AG04449 (cell line): ENCODE measurements at regions not wholly inside any gene's neighbourhood (a gene's known extent, or its start where the extent isn't known, plus 50 kb on each side); places are given as distances from the start of the nearest gene placed in this dataset.

Experiments
- CTCF ChIA-PET: fragments of 350-600 bp; formaldehyde crosslinking; extraction: SDS; loops from one replicate; lab custom pipeline; 2021; ENCODE audit warnings: antibody characterized with exemption; lab: Yijun Ruan, JAX
- POLR2A ChIA-PET: fragments of 400-600, 350-600 bp; formaldehyde crosslinking; extraction: SDS; loops from one replicate; lab custom pipeline; 2020; ENCODE audit warnings: antibody characterized with exemption, inconsistent platforms; lab: Yijun Ruan, JAX
- DNase-seq: peaks from one replicate; pipeline ENCODE4 v3.0.0-alpha.2; 2010; ENCODE audit warnings: low read depth, low spot score
- H3K4me3 ChIP-seq: 2 replicates; pipeline ENCODE4 v1.5.1; 2011; ENCODE audit warnings: low read depth, mild to moderate bottlenecking, control low read depth, low read length
- TF ChIP-seq, protein P1 (sequence below): IDR thresholded peaks from one replicate; pipeline ENCODE4 v1.5.1; 2011; ENCODE audit warnings: mild to moderate bottlenecking, moderate library complexity, low read length, control low read depth, inconsistent platforms; ENCODE audit not compliant: insufficient read depth; ENCODE audit errors: missing control alignments

DNA sequence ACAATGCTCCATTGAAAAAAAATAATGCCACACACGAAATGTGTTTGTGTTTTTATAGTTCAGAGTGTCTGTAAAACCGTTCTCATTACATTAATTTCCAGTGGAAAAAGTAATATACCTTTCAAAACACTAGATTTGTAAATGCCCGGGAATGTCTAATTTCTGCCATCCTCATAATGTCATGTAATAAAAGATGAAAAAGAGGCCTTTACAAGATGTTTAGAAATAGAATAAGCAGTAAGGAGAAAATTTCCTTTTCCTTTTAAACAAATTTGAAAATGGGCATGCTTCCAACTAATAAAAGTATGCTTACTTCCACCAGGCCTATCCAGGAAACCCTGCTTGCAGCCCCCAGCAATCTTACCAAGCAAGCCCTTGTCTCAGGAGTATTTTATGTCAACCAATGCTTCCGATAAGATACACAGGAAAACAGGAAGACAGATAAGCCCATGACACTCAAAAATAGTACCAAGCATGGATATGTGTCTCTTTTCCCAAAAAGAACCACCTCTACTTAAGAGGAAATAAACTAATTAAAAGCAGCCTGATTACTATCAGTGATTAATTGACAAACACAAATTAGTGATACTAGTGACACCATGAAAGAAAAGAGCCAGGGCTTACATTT, 894.7 kb upstream of the INTU start:
- ChIA-PET POLR2A (no interaction called here), CTCF (no interaction called here)
- H3K4me3 ChIP-seq = no peak overlapping the region
- DNase-seq = no peak
- TF ChIP-seq, protein P1, sequence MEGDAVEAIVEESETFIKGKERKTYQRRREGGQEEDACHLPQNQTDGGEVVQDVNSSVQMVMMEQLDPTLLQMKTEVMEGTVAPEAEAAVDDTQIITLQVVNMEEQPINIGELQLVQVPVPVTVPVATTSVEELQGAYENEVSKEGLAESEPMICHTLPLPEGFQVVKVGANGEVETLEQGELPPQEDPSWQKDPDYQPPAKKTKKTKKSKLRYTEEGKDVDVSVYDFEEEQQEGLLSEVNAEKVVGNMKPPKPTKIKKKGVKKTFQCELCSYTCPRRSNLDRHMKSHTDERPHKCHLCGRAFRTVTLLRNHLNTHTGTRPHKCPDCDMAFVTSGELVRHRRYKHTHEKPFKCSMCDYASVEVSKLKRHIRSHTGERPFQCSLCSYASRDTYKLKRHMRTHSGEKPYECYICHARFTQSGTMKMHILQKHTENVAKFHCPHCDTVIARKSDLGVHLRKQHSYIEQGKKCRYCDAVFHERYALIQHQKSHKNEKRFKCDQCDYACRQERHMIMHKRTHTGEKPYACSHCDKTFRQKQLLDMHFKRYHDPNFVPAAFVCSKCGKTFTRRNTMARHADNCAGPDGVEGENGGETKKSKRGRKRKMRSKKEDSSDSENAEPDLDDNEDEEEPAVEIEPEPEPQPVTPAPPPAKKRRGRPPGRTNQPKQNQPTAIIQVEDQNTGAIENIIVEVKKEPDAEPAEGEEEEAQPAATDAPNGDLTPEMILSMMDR = no peak

DNA sequence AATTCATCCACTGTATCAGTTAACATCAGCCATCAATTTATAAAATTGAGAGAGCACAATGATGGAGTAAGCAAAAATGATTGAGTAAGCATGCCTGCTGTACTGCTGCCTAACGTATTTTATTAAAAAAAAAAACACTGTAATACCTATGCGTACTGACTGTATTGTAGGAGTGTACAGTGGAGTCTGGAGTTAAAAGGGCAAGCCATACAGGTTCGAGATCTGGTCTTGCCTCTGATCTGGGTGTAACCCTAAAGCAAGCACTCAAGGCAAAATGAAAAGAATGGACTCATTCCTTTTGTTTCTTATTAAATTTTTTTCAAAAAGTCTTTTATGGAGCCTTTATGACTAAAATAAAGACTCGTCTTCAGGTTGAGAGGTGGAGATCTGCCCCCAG, 894.2 kb upstream of the INTU start:
- POLR2A ChIA-PET = no interaction called here

DNA sequence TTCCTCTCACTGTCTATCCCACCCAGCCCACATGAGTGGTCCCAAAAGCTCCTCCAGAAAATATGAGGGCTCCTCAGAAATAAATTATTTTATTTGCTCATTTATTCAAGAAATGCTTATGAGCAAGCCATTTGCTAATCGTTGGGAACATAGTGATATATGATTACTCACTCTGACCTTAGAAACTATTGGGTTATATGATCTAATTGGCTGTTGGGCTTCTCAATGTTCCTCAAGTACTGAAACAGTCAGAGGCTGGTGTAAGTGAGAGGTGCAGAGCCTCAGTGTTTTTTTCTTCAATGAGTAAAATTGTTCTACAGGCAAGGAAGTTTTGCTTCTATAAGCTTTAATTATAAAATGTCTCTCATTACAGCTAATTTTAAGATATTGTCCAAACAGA, 893.8 kb upstream of the INTU start:
- no peak overlapping the region for H3K4me3 ChIP-seq
- POLR2A ChIA-PET = no interaction called here
- TF ChIP-seq, protein P1 = no peak
- no peak for DNase-seq
- CTCF ChIA-PET = no interaction called here

More for the DNA sequence above, 894.2 kb upstream of the INTU start:
- no peak for DNase-seq
- CTCF ChIA-PET = no interaction called here
- H3K4me3 ChIP-seq = no peak overlapping the region
- TF ChIP-seq, protein P1 = no peak

DNA sequence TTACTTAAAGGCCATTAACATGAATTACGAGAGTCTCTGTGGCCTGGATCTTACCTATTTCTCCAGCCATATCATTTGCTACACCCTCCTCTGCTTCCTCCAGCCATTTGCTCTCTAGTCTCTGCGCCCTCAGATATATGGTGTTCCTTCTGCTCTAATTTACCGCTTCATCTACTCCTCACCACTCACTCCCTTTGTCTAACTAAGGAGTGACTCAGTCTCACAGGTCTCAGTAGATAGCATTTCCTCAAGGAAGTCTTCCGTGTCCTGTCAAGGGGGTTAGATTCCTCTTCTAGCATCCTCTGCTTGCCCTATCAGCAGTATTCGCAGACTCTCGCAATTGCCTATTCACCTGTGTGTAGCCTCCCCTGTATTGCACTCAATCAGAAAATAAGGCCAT, 892.1 kb upstream of the INTU start:
- no peak overlapping the region for H3K4me3 ChIP-seq
- no peak for DNase-seq
- TF ChIP-seq, protein P1 = no peak
- CTCF ChIA-PET = no interaction called here
- POLR2A ChIA-PET = no interaction called here

DNA sequence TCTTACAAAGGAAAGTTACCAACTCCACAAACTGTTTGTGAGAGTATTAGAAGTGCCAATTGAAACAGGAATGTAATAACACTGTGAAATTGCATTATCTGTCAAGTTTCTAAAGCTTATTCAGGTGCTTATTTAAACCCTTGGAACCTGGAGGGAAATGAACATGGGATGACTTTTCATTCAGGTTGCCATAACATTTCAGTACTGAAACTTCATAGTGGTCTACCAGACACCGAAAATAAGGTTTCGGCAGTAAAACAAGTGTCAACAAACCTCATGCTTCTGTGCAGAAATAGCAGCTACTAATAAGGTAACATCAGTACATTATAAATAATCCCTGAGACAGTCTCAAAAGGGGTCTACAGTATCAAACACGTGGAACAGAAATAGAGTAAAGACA, 890.7 kb upstream of the INTU start:
- DNase-seq = no peak

DNA sequence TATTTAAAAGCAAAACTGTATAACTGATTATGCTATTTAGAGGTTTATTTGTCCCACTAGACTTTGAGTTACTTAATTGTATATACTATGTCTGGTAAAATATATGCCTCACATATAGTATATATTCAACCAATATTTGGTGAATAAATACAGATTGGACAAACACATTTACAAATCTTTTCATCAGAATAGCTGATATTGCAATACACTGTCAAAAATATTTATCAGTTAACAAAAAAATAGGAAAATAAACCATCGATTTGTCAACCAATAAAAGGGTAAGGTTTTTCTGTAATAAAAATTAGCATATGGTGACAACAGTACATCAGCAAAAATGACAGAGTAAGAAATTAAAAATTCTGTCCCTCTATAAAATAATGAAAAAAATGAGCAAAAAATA, 889.9 kb upstream of the INTU start:
- no peak for DNase-seq
- ChIA-PET CTCF (no interaction called here), POLR2A (no interaction called here)
- no peak overlapping the region for H3K4me3 ChIP-seq
- TF ChIP-seq, protein P1 = no peak

More for the DNA sequence above, 890.7 kb upstream of the INTU start:
- TF ChIP-seq, protein P1 = no peak
- ChIA-PET CTCF (interaction anchor here (1.0 kb wide), 1 partner anchor 14 kb away, joined by 3 read pairs; no protein-coding TSS in a partner anchor), POLR2A (no interaction called here)
- no peak overlapping the region for H3K4me3 ChIP-seq
